Neural cell (in vitro differentiated cells): ENCODE measurements at regions not wholly inside any gene's neighbourhood (a gene's known extent, or its start where the extent isn't known, plus 50 kb on each side); places are given as distances from the start of the nearest gene placed in this dataset.

Source experiments
- H2AFZ ChIP-seq: fragments of 200-600, 300-800 bp; sonication (generic), shearing (Covaris generic); 2 replicates; pipeline ENCODE4 v1.6.0; 2014; ENCODE audit warnings: low read depth, mild to moderate bottlenecking, antibody characterized with exemption, low read length, moderate library complexity
- H3F3A ChIP-seq: fragments of 200-600 bp; shearing (Covaris generic); 2 replicates; pipeline ENCODE4 v1.6.1; 2016; ENCODE audit warnings: mild to moderate bottlenecking, moderate library complexity, mixed read lengths, antibody characterized with exemption, low read length; ENCODE audit not compliant: insufficient read depth, poor library complexity, severe bottlenecking
- H3K27ac ChIP-seq: fragments of 200-600, 300-800 bp; sonication (generic), shearing (Covaris generic); 2 replicates; pipeline ENCODE4 v1.5.1; 2014; ENCODE audit warnings: mild to moderate bottlenecking, low read length, moderate library complexity
- H3K27me3 ChIP-seq: fragments of 300-800, 200-600 bp; sonication (generic), shearing (Covaris generic); 2 replicates; pipeline ENCODE4 v1.6.0; 2014; ENCODE audit warnings: mild to moderate bottlenecking, low read depth, low read length, moderate library complexity; ENCODE audit not compliant: insufficient read depth
- H3K36me3 ChIP-seq: fragments of 300-800, 200-600 bp; sonication (generic), shearing (Covaris generic); 2 replicates; pipeline ENCODE4 v1.5.1; 2014; ENCODE audit warnings: mild to moderate bottlenecking, antibody characterized with exemption, low read length, moderate library complexity; ENCODE audit not compliant: insufficient read depth
- H3K4me2 ChIP-seq: fragments of 300-800, 200-600 bp; sonication (generic), shearing (Covaris generic); 2 replicates; pipeline ENCODE4 v1.6.0; 2014; ENCODE audit warnings: mild to moderate bottlenecking, low read length
- H3K4me3 ChIP-seq: fragments of 300-800, 200-600 bp; sonication (generic), shearing (Covaris generic); 2 replicates; pipeline ENCODE4 v1.5.1; 2014; ENCODE audit warnings: mild to moderate bottlenecking, low read length, moderate library complexity
- H3K79me2 ChIP-seq: fragments of 200-600 bp; shearing (Covaris generic); replicated peaks from 2 replicates; pipeline ENCODE4 v1.6.0; 2014; ENCODE audit warnings: mild to moderate bottlenecking, low read length, moderate library complexity; ENCODE audit not compliant: insufficient read depth
- H3K9ac ChIP-seq: fragments of 300-800, 200-600 bp; sonication (generic), shearing (Covaris generic); 2 replicates; pipeline ENCODE4 v1.6.1; 2016; ENCODE audit warnings: mild to moderate bottlenecking, low read length, mixed read lengths
- H3K9me2 ChIP-seq: fragments of 200-600 bp; shearing (Covaris generic); 2 replicates; pipeline ENCODE4 v1.6.1; 2016; ENCODE audit warnings: mild to moderate bottlenecking, low read length, mixed read lengths; ENCODE audit not compliant: insufficient read depth
- H3K9me3 ChIP-seq: fragments of 200-600, 300-800 bp; sonication (generic), shearing (Covaris generic); 2 replicates; pipeline ENCODE4 v1.6.1; 2016; ENCODE audit warnings: mild to moderate bottlenecking, mixed run types, low read length, moderate library complexity, mixed read lengths
- H4K20me1 ChIP-seq: fragments of 200-600 bp; shearing (Covaris generic); 2 replicates; pipeline ENCODE4 v1.6.1; 2016; ENCODE audit warnings: mild to moderate bottlenecking, mixed run types; ENCODE audit not compliant: insufficient read depth
- CTCF ChIP-seq: fragments of 450-650 bp; IDR thresholded peaks from 2 replicates; pipeline ENCODE4 v1.5.1; 2014; ENCODE audit warnings: antibody characterized with exemption, mild to moderate bottlenecking, moderate library complexity; ENCODE audit not compliant: poor library complexity, severe bottlenecking
- EP300 ChIP-seq: fragments of 450-650 bp; conservative IDR thresholded peaks from 2 replicates; pipeline ENCODE4 v1.6.1; 2014; ENCODE audit warnings: antibody characterized with exemption, mild to moderate bottlenecking, moderate library complexity; ENCODE audit not compliant: poor library complexity, severe bottlenecking
- EZH2 ChIP-seq: fragments of 200-600, 300-800 bp; shearing (Covaris generic), sonication (generic); IDR thresholded peaks from 2 replicates; pipeline ENCODE4 v1.6.1; 2014; ENCODE audit warnings: antibody characterized with exemption, low read length, borderline replicate concordance, mild to moderate bottlenecking; ENCODE audit not compliant: insufficient read depth, poor library complexity, severe bottlenecking
- MXI1 ChIP-seq: fragments of 450-650 bp; conservative IDR thresholded peaks from 2 replicates; pipeline ENCODE4 v1.6.1; 2014; ENCODE audit warnings: antibody characterized with exemption, mild to moderate bottlenecking; ENCODE audit not compliant: poor library complexity, severe bottlenecking
- POLR2AphosphoS5 ChIP-seq: IDR thresholded peaks from 2 replicates; pipeline ENCODE4 v1.6.1; 2012
- RAD21 ChIP-seq: fragments of 450-650 bp; conservative IDR thresholded peaks from 2 replicates; pipeline ENCODE4 v1.6.1; 2014; ENCODE audit warnings: antibody characterized with exemption, mild to moderate bottlenecking, moderate library complexity
- REST ChIP-seq: IDR thresholded peaks from 2 replicates; pipeline ENCODE4 v1.6.1; 2012; ENCODE audit warnings: borderline replicate concordance
- SMC3 ChIP-seq: fragments of 450-650 bp; conservative IDR thresholded peaks from 2 replicates; pipeline ENCODE4 v1.6.1; 2014; ENCODE audit warnings: antibody characterized with exemption, mild to moderate bottlenecking, moderate library complexity; ENCODE audit not compliant: poor library complexity
- TAF1 ChIP-seq: IDR thresholded peaks from 2 replicates; pipeline ENCODE4 v1.6.1; 2012; ENCODE audit warnings: low read depth

GRCh38 chr9:29348999-29349398 lies 1775.7 kb upstream of the C9orf72 start:
- Histone ChIP-seq H3K27me3 (no peaks in the 10 kb centered on the region), H3K9me3 (no peaks in the 10 kb centered on the region), H3K36me3 (no peaks in the 10 kb centered on the region), H3K9ac (no peak overlapping the region), H2AFZ (no peak overlapping the region), H3K4me3 (no peak overlapping the region), H4K20me1 (no peaks in the 10 kb centered on the region), H3K4me2 (no peak overlapping the region), H3F3A (no peaks in the 10 kb centered on the region), H3K79me2 (no peaks in the 10 kb centered on the region), H3K9me2 (no peaks in the 10 kb centered on the region), H3K27ac (no peak overlapping the region)
- TF ChIP-seq RAD21 (no peak), EZH2 (no peak), REST (no peak)

- Histone ChIP-seq H3K36me3 (no peaks in the 10 kb centered on the region), H3K4me3 (no peak overlapping the region), H3K9ac (no peak overlapping the region), H3K27ac (no peak overlapping the region), H3K4me2 (no peak overlapping the region), H3K9me2 (no peaks in the 10 kb centered on the region), H2AFZ (no peak overlapping the region), H3F3A (no peaks in the 10 kb centered on the region), H3K79me2 (no peaks in the 10 kb centered on the region), H4K20me1 (no peaks in the 10 kb centered on the region), H3K27me3 (no peaks in the 10 kb centered on the region), H3K9me3 (no peaks in the 10 kb centered on the region)
- TF ChIP-seq EP300 (no peak), SMC3 (no peak)
Measured at GRCh38 chr9:29389421-29389820, 1816.1 kb upstream of the C9orf72 start.

GRCh38 chr9:29390859-29391258 lies 1817.6 kb upstream of the C9orf72 start:
- Histone ChIP-seq H2AFZ (no peak overlapping the region), H3K27ac (no peak overlapping the region), H3F3A (no peaks in the 10 kb centered on the region), H3K27me3 (no peaks in the 10 kb centered on the region), H3K9ac (no peak overlapping the region), H4K20me1 (no peaks in the 10 kb centered on the region), H3K36me3 (no peaks in the 10 kb centered on the region), H3K9me2 (no peaks in the 10 kb centered on the region), H3K4me2 (no peak overlapping the region), H3K79me2 (no peaks in the 10 kb centered on the region), H3K9me3 (no peaks in the 10 kb centered on the region), H3K4me3 (no peak overlapping the region)
- TF ChIP-seq EZH2 (no peak), TAF1 (no peak), REST (no peak), EP300 (no peak), CTCF (no peak), POLR2AphosphoS5 (no peak), SMC3 (no peak), RAD21 (no peak), MXI1 (no peak)
